ENCODE measurements at regions not wholly inside any gene's neighbourhood (a gene's known extent, or its start where the extent isn't known, plus 50 kb on each side); places are given as distances from the start of the nearest gene placed in this dataset.

DNA sequence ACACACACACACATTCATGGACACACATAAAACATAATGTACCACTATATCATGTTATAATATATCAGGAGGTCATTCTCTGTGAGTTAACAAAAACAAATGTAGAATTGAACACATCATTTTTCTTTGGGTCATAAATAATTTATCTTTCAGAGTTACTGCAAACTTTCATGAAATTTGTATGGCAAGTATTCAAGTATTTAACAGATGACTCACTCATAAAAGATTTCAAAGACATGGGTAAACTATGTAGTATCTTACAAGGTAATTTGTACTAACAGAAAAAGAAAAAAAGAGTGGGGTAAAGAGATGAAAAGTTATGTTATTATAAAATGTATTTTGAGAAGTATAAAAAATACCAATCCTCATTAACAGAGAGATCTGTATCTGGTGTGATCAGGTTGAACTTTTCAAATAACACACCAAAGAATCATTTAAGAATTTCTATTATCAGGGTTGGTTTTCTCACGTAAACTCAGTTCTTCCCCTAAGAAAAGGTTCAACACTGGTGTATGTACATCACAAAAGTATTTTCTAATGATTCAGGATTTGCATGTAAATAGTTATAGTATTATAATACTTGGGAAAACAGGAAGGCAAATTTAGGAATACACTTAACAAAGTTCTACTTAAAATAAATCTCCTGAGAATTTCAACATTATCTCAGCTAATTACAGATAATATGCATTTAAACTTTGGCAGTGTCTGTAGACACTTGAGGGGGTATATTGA, 933.1 kb upstream of the LRRN3 start:
- no peak for DNase-seq

DNA sequence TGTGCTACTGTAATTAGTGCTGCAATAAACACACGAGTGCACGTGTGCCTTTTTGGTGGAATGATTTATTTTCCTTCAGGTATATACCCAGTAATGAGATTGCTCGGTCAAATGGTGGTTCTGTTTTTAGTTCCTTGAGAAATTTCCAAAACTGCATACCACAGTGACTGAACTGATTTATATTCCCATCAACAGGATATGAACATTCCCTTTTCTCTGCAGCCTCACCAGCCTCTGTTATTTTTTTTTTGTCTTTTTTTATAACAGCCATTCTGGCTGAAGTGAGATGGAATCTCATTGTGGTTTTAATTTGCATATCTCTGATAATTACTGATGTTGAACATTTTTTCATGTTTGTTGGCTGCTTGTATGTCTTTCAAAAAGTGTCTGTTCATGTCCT, 922.9 kb upstream of the LRRN3 start:
- no peak for DNase-seq

DNA sequence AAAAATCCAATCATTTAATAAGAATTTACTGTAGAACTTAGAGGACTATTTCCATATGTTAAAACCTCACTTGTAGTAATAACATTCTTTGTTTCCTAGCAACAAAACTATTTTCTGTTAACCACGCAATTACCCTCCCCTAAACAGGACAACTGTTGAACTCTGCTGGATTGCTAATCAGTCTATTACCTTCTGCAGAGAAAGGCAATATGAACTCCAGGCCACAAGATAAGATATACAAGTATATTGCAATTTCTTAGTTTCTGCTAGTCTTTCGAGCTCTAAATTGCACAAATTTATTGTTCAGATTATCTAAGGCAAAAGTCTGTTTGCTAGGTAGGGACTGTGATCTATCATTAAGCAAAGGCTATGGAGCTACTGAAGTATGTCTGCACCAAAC, 920.1 kb upstream of the LRRN3 start:
- no peak for DNase-seq

DNA sequence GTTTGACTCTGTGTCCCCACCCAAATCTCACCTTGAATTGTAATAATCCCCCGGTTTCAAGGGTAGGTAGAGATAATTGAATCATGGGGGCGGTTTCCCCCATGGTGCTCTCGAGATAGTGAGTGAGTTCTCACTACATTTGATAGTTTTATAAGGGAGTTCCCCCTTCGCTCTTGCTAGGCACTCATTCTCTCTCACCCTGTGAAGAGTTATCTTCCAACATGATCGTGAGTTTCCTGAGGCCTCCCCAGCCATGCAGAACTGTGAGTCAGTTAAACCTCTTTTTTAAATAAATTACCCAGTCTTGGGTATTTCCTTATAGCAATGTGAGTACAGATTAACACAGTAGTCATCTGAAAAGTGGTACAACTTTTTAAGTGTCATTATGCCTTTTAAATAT, 913.5 kb upstream of the LRRN3 start:
- DNase-seq, result no peak

- no peak for DNase-seq
These were observed 911.9 kb upstream of the LRRN3 start for GRCh38 chr7:110179037-110179436.

GRCh38 chr7:110181768-110182167, 909.2 kb upstream of the LRRN3 start:
- no peak for DNase-seq

DNA sequence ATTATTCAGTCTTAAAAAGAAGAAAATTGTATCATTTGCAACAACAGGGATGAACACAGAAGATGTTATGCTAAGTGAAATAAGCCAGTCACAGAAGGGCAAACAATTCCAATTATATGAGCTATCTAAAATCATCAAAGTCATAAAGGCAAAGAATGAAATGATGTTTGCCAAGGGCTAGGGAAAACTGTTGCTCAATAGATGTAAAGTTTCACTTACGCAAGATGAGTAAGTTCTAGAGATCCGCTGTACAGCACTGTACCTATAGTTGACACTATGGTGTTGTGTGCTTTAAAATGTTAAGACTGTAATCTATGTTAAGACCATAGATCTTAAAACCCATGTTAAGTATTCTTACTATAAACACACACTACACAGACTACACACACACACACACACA, 904.6 kb upstream of the LRRN3 start:
- DNase-seq, result no peak

- no peak for DNase-seq
These were observed 902.9 kb upstream of the LRRN3 start for GRCh38 chr7:110187877-110188554.

DNA sequence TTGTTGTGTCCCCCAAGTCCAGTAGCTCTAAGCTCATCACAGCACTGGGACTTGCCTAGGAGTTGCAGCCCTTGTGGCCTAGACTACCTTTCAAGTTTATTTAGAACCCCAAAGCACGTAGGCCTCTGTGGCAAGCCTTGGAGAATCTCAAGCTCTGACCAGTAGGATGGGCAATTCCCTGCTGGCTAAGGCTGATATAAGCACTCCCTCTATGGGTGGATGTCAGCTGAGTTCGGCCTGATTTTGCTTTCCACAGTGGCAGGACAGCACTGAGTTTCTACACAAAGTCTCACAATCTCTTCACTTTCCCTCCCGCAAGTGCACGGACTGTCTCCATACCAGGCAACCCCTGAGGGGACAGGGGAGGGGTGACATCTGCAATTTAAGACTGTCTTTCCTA, 886.4 kb upstream of the LRRN3 start:
- no peak for DNase-seq

- DNase-seq, result no peak
These were observed 885.0 kb upstream of the LRRN3 start for GRCh38 chr7:110205899-110206298.

DNA sequence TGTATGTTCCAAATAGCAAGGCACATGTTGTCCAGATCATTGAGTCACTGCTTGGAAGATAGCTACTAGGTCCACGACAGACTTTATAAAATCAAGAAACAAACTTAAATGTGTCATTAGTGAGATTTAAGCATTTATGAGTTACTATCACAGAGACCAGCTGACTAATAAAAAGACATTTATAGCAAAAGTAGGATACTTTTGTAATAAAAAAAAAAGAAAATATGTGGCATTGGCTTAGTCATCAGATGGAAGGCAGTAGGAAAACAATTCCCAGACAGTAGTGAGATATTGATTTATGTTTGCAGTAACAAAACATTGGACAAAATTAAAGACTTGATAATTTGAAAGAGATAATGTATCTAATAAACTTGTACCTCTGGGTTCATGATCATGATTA, 881.0 kb upstream of the LRRN3 start:
- no peak for DNase-seq

DNA sequence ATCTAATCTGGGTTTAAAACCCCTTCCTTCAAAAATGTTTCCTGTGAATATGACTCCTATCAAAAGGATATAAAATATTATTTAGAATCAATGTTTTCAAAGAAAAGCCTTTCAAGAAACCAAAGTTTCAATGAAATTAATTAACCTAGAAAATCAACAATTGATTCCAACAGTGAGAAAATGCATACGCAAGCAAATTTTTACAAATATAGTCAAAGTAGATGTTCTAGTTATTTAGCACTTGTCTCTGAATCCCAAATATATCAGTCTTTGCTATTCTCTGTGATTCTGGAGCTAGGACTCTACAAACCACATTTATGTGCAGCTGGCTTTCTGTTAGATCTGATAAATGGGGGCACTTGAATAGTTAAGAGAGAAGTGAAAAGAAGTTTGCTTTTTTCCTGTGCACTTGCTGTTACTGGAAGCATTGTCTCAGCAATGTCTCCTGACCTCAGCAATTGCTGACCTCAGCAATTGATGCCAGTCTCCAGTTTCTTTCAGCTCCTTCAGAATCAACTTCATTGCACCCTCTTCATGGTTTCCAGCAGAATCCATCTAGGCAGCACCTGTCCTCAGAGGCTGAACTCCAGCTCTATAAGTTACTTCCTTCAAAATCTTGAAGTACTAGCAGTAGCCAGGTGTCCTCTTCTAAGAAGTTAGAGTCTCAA, 879.9 kb upstream of the LRRN3 start:
- no peak for DNase-seq

DNA sequence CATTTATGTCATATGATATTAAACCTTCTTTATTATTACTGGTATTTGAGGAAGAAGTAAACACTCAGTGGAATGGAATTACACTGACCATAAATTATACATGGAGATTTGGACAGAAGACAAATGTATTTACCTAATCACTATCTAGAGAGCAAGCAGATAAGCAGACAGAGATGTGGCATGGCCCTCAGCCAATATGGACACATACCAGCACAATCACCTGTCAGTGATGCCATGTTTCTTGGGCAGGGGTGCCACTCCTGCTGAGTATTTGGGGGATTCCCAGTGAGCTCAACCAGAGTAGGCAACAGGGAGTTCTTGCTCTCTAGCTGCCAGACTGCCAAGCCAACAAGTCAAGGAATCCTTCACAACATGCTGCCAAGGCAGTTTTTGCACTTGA, 866.3 kb upstream of the LRRN3 start:
- DNase-seq, result no peak

- no peak for DNase-seq
These were observed 844.8 kb upstream of the LRRN3 start for GRCh38 chr7:110246118-110246517.

DNA sequence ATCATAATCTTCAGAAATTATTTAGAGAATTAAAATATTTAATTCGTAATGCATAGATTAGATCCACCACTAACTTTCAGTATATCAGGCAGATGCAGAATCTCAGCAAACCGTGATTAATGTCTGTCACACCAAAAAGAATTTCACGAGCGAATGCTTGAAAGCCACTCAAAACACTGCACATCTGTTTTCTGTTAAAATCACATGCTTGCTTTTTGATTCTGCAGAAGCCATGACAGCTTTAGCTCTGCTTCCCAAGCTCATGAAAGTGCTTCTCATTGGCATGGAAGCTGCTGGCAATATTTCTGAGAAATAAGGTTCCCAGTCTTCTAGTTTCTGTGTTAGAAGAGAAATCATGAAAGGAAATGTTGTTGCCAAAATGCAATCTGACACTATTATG, 837.8 kb upstream of the LRRN3 start:
- DNase-seq, result peak; percentile 2

GRCh38 chr7:110257673-110258072, 833.3 kb upstream of the LRRN3 start:
- DNase-seq, result no peak

- DNase-seq, result no peak
These were observed 828.7 kb upstream of the LRRN3 start for GRCh38 chr7:110262251-110262650.

DNA sequence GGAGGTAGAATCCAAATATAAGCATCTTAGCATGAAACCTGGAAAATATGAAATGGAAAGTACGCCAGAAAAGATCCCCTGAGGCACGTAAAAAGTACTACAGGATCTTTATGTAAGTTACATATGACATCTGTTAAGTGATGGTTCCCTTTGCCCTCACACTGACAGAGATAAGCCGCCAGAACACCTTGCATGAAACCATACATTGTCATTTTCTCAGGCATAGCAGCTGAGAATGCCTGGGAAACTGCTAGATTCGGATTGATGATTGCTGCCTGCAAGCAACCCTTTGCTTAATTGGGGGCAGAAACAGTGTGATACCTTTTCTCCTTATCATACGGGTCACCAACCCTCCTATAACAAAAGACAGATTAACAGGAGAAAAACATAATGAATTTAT, 826.6 kb upstream of the LRRN3 start:
- no peak for DNase-seq

DNA sequence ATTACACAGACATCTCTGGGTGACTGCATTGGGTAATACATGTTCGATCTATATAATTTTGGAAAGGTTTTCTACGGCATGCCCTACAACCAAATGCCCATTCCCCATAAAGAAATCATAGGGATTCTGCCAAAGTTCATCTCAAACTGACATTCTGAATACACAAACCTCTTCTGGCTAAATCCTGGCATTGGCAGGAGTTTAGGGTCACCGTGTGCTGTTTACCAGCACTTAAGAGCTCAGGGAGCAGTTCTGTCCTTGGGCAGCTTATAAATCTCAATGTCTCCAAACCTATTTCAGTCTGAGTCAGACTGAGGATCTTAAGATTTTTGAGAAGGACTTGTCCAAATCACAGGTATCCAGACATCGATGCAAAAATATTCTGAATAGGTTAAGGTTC, 809.6 kb upstream of the LRRN3 start:
- DNase-seq, result no peak

DNA sequence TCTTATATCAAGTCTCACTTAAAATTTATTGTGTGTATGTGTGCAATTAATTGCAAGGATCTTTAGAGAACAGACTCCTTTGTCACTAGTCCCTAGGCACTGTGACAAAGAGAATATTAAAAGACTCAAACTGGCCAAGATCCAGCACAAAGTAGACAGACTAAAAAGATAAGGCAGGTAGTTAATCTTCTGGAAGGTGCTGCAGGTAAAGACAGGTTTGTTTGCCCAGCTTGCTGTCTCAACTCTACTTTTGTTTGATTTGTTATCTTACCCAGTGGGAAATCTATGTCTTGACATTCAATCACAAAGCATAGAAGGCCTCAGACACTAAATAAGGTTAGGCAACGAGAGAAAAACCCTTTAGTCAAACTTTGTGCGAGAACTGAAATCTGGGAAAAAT, 807.9 kb upstream of the LRRN3 start:
- DNase-seq, result no peak

- DNase-seq, result no peak
These were observed 799.5 kb upstream of the LRRN3 start for GRCh38 chr7:110291430-110291829.

GRCh38 chr7:110296321-110296720, 794.6 kb upstream of the LRRN3 start:
- DNase-seq, result no peak

DNA sequence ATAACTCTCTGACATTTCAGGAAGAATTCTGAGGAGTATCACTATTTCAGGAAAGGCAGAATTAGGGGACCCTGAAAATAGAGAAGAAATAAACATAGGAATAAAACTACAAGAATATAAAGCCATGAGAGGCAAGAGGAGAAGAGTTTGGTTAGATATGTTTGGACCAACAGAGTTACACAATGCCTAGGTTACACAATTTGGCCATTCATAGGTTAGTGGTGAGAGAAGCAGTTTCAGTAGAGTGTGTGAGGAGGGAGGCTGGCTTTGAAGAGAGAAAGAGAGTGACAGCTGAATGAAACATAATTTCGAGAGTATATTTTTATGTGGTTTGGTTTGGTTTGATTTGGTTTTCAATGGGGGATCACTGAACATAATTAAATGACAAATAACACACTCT, 783.2 kb upstream of the LRRN3 start:
- DNase-seq, result no peak

GRCh38 chr7:110308791-110309190, 782.1 kb upstream of the LRRN3 start:
- no peak for DNase-seq
